HG02981 (cell line): ENCODE measurements at regions not wholly inside any gene's neighbourhood (a gene's known extent, or its start where the extent isn't known, plus 50 kb on each side); places are given as distances from the start of the nearest gene placed in this dataset.
"Not testable (repeated sequence)": the region's sequence is repeated elsewhere in the genome, so short reads cannot be mapped to it uniquely, and the experiment has no call there.

Experiments used
- ATAC-seq: cut with Tn5 transposase; IDR thresholded peaks from one replicate; pipeline ENCODE4 v1.9.1; 2021; ENCODE audit warnings: mild to moderate bottlenecking, moderate library complexity; ENCODE audit not compliant: unreplicated experiment

DNA sequence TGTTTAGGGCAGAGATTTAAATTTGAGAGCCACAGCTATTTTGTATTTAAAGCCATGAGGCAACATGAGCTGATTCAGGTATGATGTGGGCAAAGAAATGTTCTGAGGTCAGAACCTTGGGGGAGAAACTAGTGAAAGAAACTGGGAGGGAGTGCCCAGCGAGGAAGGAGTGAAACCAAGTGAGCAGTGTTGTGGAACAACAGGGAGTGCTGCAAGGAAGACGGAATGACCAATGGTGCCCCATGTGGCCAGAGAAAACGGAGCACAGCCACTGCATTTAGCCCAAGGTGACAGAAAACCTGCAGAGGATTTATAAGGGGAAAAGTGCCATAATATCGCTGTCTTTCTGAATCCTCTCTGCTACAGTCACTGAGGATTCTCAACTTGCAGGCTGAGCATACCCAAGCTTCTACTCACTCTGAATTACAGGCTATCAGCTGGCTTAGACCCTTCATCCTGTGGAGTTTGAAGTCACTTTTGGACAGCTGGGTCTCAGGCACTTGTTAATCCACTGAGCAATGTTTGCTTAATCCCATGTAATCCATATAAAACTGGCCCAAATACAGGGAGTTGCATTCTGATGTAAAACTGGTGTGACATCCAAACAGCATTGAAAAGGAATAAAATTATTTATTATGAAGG, 777.3 kb downstream of the CCSER2 start:
- ATAC-seq, result no peak

DNA sequence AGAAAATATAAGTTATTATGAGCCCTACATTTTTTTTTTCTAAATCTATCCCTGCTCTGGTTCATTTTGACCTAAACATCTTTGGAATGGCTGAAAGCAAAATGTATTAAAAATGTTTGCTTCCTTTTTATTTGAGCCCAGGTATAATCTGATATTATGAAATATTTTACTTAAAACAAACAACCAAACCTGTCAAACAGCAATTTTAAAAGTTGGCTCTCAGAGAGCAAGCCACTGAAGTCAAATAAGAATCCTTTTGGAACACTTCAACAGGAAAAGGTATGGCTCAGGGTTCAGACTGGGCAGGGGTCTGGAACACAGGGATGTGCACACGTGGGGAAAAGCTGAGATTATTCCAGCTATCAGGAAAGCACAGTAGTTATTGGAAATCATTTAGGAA, 782.9 kb downstream of the CCSER2 start:
- ATAC-seq, result no peak

GRCh38 chr10:85124603-85125051, 796.2 kb downstream of the CCSER2 start:
- ATAC-seq, result no peak

DNA sequence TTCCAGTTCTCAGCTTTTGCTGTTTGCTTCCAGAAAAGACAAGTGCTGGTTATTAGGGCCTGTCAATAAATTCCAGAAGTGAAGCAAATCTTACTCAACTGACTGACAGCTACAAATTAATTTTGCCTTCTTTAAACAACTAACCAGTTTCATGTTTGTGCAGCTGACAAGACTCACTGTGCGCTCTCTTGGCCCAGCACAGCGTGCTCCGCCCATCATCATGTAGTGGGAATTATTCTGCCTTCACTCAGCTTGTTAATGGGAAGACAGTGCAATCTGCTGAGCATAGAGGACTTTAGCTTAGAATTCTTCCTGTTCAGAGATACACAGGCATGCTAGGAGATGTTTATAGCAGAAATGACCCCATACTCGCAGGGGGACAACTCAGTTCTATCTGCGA, 808.9 kb downstream of the CCSER2 start:
- ATAC-seq, result no peak

DNA sequence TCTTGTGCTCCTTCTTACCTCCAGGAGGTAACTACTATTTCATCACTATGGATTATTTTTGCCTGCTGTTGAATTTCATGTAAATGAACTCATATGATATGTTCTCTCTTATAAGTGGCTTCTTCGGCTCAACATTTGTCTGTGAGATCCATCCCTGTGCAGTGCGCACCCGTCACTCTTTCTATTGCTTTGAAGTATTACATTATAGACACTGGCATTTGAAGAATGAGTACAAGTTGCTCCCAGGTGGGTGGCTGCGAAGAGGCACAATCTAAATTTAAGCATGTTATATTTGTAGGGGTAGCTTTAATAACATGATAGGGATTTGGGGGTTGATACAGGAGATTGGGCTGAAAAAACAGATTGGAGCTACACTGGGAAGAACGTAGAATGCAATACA, 809.7 kb downstream of the CCSER2 start:
- ATAC-seq, result no peak

DNA sequence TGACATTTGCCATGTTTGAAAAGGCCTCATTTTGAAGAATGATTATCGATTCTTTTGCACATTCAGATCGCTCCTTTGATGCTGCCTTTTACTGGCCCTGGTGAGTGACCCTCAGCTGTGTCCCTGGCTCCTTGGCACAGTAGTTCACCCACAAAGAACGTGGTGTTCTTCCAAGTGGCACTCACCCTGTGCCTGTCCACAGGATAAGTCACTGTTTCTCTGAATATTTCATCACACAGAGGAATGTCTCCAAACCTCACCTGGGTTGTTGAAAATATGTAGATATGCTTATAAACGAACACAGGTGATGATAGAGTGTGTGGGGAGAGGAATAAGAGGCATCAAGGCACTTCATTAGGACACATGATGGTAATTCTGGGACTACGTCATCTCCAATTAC, 810.7 kb downstream of the CCSER2 start:
- no peak for ATAC-seq

DNA sequence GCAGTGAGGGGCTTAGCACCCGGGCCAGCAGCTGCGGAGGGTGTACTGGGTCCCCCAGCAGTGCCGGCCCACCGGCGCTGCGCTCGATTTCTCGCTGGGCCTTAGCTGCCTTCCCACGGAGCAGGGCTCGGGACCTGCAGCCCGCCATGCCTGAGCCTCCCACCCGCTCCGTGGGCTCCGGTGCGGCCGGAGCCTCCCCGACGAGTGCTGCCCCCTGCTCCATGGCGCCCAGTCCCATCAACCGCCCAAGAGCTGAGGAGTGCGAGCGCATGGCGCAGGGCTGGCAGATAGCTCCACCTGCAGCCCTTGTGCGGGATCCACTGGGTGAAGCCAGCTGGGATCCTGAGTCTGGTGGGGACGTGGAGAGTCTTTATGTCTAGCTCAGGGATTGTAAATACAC, 813.1 kb downstream of the CCSER2 start:
- not testable (repeated sequence) for ATAC-seq

DNA sequence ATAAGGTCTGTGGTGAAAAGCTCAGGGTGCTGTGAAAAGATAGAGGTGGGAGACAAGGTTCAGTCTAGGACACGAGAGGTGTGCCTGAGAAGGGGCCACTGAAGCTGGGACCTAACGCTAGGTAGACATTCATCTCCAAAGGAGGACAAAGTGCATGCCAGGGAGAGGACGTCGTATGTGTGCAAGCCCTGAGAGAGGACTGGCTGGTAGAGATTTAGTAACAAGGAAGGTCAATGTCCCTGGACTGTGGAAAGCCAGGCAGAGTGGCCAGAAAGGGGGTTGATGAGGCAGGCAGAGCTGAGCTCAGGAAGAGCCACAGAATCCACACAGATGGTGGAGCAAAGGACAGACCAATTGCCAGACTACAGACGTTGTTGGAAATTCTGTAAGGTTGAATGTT, 817.6 kb downstream of the CCSER2 start:
- ATAC-seq, result no peak

GRCh38 chr10:85147346-85148250, 819.2 kb downstream of the CCSER2 start:
- no peak for ATAC-seq

DNA sequence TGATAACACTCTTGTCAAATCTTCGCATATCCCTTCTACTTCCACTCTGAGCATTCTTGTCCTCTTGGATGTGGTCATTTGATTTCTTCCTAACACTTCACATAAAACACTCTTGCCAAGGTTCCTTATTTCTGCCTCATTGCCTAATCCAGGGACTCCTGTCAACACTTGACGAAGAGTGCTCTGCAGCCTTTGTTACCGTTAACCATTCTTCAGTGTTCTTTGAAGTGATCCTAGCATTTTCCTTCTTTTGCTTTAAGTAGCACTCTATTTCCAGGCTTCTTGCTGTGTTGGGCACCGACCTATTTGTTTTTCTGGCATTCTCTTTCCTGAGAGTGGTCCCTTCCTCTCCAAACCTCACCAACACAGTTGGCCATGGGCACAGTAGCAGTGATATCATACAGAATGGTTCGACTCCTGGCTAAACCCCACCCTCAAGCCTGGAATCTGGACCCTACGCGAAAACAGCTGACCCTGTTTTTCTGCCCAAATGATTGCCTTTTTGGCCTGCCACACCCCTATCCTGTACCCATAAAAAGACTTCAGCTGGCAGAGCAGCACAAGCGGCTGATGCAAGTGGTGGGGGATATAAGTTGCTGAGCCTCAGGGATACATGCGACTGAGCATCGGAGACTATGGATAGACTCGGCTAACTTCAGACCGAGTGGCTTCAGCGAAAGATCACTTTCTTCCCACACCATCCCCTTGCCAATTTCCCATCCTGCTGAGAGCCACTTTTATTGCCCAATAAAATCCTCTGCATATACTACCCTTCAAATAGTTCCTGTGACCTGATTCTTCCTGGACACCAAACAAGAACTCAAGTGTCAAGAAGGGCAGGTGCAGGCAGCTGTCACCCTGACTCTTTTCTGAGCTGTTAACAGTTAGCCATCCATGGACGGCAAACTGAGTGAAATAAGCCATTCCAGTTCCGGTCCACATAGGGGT, 820.6 kb downstream of the CCSER2 start:
- ATAC-seq, result no peak

- ATAC-seq, result no peak
These were observed 821.4 kb downstream of the CCSER2 start for GRCh38 chr10:85149766-85150165.

GRCh38 chr10:85151506-85151905, 823.1 kb downstream of the CCSER2 start:
- ATAC-seq, result no peak

DNA sequence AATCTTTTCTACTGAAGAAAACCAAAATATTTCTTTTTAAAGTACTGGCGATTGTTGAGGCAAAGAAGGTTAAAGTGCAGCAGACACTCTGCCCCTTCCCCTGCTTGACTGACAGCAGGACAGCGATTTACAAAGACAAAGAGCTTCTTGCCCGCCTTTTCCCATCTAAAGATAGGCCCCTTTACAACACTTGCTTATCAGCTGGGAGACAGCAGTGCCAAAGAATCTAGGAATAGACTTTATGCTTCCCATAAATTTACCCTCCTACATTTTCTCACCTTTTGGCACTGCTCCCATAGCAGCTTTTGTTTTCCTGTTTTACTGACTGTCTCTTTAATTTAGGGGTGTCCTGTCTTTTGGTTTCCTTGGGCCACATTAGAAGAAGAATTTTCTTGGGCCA, 824.1 kb downstream of the CCSER2 start:
- ATAC-seq, result no peak

DNA sequence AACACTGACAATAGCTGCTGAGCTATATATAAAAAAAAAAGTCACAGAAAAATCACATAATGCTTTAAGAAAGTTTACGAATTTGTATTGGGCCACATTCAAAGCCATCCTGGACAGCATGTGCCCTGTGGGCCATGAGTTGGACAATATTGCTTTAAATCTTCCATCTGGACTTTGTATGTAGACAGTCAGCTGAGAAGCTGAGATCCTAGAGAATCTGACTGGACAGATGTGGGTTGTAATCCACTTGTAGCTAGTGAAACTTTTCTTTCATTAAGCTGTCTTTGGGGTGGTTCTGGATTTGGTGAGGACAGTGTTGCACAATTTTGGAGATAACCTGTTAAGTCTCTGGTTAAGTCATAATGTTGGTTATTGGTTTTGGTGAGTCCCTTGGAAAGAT, 824.5 kb downstream of the CCSER2 start:
- ATAC-seq, result no peak

DNA sequence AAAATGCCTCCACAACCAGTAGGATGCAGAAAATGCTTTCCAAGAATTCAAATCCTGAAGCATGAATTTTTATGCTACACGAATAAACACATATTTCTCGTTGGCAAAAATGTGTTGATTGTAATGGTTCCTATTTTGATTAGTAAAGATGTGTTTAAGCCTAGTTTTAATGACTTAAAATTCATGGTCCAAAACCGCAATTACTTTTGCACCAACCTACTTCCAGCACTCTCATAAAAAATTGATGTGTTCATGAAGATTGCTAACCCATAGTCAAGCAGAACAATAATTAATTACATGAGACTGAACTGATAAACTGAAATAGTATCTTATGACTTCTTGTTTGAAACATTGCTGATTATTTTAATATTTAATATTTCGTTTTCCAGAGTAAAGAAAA, 828.8 kb downstream of the CCSER2 start:
- ATAC-seq, result no peak

GRCh38 chr10:85168243-85168642, 839.9 kb downstream of the CCSER2 start:
- no peak for ATAC-seq

- ATAC-seq, result no peak
These were observed 841.6 kb downstream of the CCSER2 start for GRCh38 chr10:85170026-85170425.

GRCh38 chr10:85175635-85176034, 847.2 kb downstream of the CCSER2 start:
- ATAC-seq, result no peak

GRCh38 chr10:85177767-85178166, 849.4 kb downstream of the CCSER2 start:
- ATAC-seq, result no peak

GRCh38 chr10:85187047-85187446, 858.7 kb downstream of the CCSER2 start:
- no peak for ATAC-seq

DNA sequence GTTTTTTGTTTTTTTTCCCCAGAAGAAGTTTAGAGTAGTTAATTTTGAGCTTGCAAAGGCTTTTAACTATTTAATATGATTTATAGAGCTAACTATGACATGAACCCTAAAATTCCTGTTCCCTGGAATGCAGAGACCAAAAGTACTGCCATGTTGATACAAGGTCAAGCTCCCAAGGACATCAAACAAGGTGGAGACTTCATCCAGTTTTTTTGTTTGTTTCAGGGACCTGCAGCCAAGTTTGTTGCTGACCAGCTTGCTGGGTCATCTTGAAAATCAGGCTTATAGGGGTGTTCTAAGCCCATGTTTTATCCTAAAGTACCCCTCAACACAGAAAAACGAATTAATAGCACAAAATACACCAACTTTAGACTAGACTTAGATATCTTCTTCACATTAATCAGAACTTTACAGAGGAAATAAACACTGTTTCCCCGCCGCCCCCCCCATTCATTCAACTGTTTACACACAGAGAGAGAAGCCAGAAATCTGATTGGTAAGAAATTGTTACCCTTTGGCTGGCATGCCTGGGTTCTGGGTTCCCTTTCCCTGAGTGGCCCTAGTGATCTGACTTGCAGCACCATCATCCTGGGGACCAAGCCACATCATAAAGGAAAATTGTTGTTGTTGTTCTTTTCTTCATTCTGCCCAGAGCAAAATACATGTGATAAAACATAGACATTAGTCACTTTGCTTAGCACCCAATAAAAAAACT, 860.5 kb downstream of the CCSER2 start:
- no peak for ATAC-seq
